HCT116 (cell line): ENCODE measurements at regions not wholly inside any gene's neighbourhood (a gene's known extent, or its start where the extent isn't known, plus 50 kb on each side); places are given as distances from the start of the nearest gene placed in this dataset.

Experiments used
- ATAC-seq: fragments of 200-7000 bp; cut with Tn5 transposase; 2 replicates; pipeline ENCODE4 v1.9.1; 2020; ENCODE audit warnings: mild to moderate bottlenecking, moderate library complexity
- BruUV-seq: library from RNA; stranded (reverse); fragments of 400-500 nt; replicated peaks from 2 replicates; lab custom pipeline; 2021; lab: Mats Ljungman, UMichigan
- CTCF ChIA-PET: fragments of 300-600 bp; sonication (Branson Sonifier 250); formaldehyde crosslinking; loops from one replicate; lab custom pipeline; 2021; ENCODE audit warnings: antibody characterized with exemption; lab: Charles Lee
- POLR2A ChIA-PET: fragments of 300-600, 350-600 bp; sonication (Branson Sonifier 250); formaldehyde crosslinking; loops from one replicate; lab custom pipeline; 2021; ENCODE audit warnings: antibody characterized with exemption; lab: Charles Lee
- RAD21 ChIA-PET, 2 experiments: fragments of 300-600 bp; sonication (Branson Sonifier 250); formaldehyde crosslinking; loops; one replicate each; lab custom pipeline; 2023; ENCODE audit warnings: low total read pairs in 2 of 2; ENCODE audit not compliant: uncharacterized antibody in 2 of 2, unreplicated experiment in 2 of 2, low non-redundant PET in 1 of 2; lab: Charles Lee
- DNase-seq: peaks from one replicate; pipeline ENCODE4 v3.0.0-alpha.2; 2010; ENCODE audit warnings: low read depth, low spot score
- H2AFZ ChIP-seq: fragments of 200-600 bp; shearing (Covaris generic), sonication (generic); 2 replicates; pipeline ENCODE4 v1.6.1; 2017; ENCODE audit warnings: low read depth, mixed run types, mixed read lengths, antibody characterized with exemption, low read length; ENCODE audit not compliant: poor library complexity, severe bottlenecking
- H3K27ac ChIP-seq: 2 replicates; pipeline ENCODE4 v1.5.1; 2012; ENCODE audit warnings: low read depth, low read length
- H3K27me3 ChIP-seq: fragments of 200-600 bp; sonication (generic); 2 replicates; pipeline ENCODE4 v1.6.1; 2016; ENCODE audit warnings: mixed run types, low read length, mixed read lengths; ENCODE audit not compliant: insufficient read depth
- H3K36me3 ChIP-seq, 2 experiments: fragments of 200-500 bp in 1 of 2; fragments of 200-600 bp in 1 of 2; sonication (Bioruptor generic) in 1 of 2; sonication (generic) in 1 of 2; 2 replicates each; pipeline versions ENCODE4 v1.5.1 to v1.6.1; 2014 to 2016; ENCODE audit warnings: low read length in 2 of 2, inconsistent platforms in 1 of 2, mixed read lengths in 1 of 2, mixed run types in 1 of 2; ENCODE audit not compliant: insufficient read depth in 2 of 2, control insufficient read depth in 1 of 2
- H3K4me1 ChIP-seq, 2 experiments: fragments of 200-600 bp in 1 of 2; sonication (generic) in 1 of 2; 2 replicates each; pipeline versions ENCODE4 v1.5.1 to v1.6.1; 2012 to 2017; ENCODE audit warnings: low read length in 2 of 2, inconsistent platforms in 1 of 2, mild to moderate bottlenecking in 1 of 2, mixed read lengths in 1 of 2, mixed run types in 1 of 2, moderate library complexity in 1 of 2; ENCODE audit not compliant: insufficient read depth in 2 of 2, control insufficient read depth in 1 of 2
- H3K4me2 ChIP-seq: fragments of 200-600 bp; sonication (generic); 2 replicates; pipeline ENCODE4 v1.6.1; 2017; ENCODE audit warnings: mixed run types, low read length, mixed read lengths
- H3K4me3 ChIP-seq, 2 experiments: fragments of 200-600 bp in 1 of 2; sonication (generic) in 1 of 2; replicated peaks in 1 of 2; 2 replicates each; pipeline ENCODE4 v1.5.1; 2011 to 2016; ENCODE audit warnings: low read length in 2 of 2, control low read depth in 1 of 2, low read depth in 1 of 2, mild to moderate bottlenecking in 1 of 2, mixed read lengths in 1 of 2, mixed run types in 1 of 2
- H3K79me2 ChIP-seq: fragments of 200-600 bp; sonication (generic); 2 replicates; pipeline ENCODE4 v1.6.1; 2017; ENCODE audit warnings: mild to moderate bottlenecking, mixed run types, low read length, moderate library complexity, mixed read lengths; ENCODE audit not compliant: insufficient read depth
- H3K9ac ChIP-seq: fragments of 200-600 bp; sonication (generic); 2 replicates; pipeline ENCODE4 v1.6.1; 2016; ENCODE audit warnings: low read length, mixed read lengths
- H3K9me2 ChIP-seq: fragments of 200-600 bp; sonication (generic), shearing (Covaris generic); 2 replicates; pipeline ENCODE4 v1.6.1; 2017; ENCODE audit warnings: mixed run types, mild to moderate bottlenecking, moderate library complexity; ENCODE audit not compliant: insufficient read depth
- H3K9me3 ChIP-seq, 2 experiments: fragments of 200-500 bp in 1 of 2; fragments of 200-600 bp in 1 of 2; sonication (Bioruptor generic) in 1 of 2; sonication (generic) in 1 of 2; 2 replicates each; pipeline ENCODE4 v1.6.1; 2014 to 2017; ENCODE audit warnings: low read length in 2 of 2, mixed read lengths in 2 of 2, inconsistent platforms in 1 of 2, low read depth in 1 of 2, mild to moderate bottlenecking in 1 of 2, mixed run types in 1 of 2, moderate library complexity in 1 of 2; ENCODE audit not compliant: control insufficient read depth in 1 of 2, insufficient read depth in 1 of 2
- H4K20me1 ChIP-seq: fragments of 200-600 bp; sonication (generic), shearing (Covaris generic); 2 replicates; pipeline ENCODE4 v1.6.1; 2017; ENCODE audit warnings: mixed run types, mild to moderate bottlenecking, moderate library complexity; ENCODE audit not compliant: insufficient read depth
- CEBPB ChIP-seq: IDR thresholded peaks from 2 replicates; pipeline ENCODE4 v1.6.1; 2012; ENCODE audit warnings: low read depth
- CTCF ChIP-seq, 3 experiments: fragments of 200-600 bp in 1 of 3; sonication (generic) in 1 of 3; IDR thresholded peaks in 2 of 3; conservative IDR thresholded peaks in 1 of 3; 2 replicates each; pipeline ENCODE4 v1.5.1; 2012 to 2017; ENCODE audit warnings: low read depth in 2 of 3, low read length in 2 of 3, antibody characterized with exemption in 1 of 3, borderline replicate concordance in 1 of 3, control low read depth in 1 of 3, mild to moderate bottlenecking in 1 of 3, mixed read lengths in 1 of 3, mixed run types in 1 of 3, moderate library complexity in 1 of 3; ENCODE audit not compliant: insufficient read depth in 1 of 3
- EGR1 ChIP-seq: IDR thresholded peaks from 2 replicates; pipeline ENCODE4 v1.6.1; 2012; ENCODE audit warnings: low read depth
- REST ChIP-seq: IDR thresholded peaks from 2 replicates; pipeline ENCODE4 v1.6.1; 2012; ENCODE audit warnings: low read depth
- intact Hi-C: fragments of 100-400 bp; cut with micrococcal nuclease; formaldehyde crosslinking; loops from 2 replicates; pipeline ENCODE4 v1.10.0; 2022

- DNase-seq (no peak), ATAC-seq (no peak)
- H3K27ac ChIP-seq = no peak overlapping the region
- ChIA-PET POLR2A (no interaction called here), CTCF (no interaction called here), RAD21 (no interaction called here)
- H3K4me1 ChIP-seq = no peaks in the 10 kb centered on the region
- no peaks in the 10 kb centered on the region for H3K79me2 ChIP-seq
- H4K20me1 ChIP-seq = no peaks in the 10 kb centered on the region
- no peaks in the 10 kb centered on the region for H3K36me3 ChIP-seq
- no peak for TF ChIP-seq CEBPB
- TF ChIP-seq CTCF (IDR thresholded peaks at IDR 0.05 in 2 of 3, conservative IDR thresholded peaks at IDR 0.05 in 1 of 3; ENCODE audit: borderline replicate concordance in 1 of 3, insufficient read depth in 1 of 3, low read depth in 2 of 3, low read length in 2 of 3) = no peak
- TF ChIP-seq EGR1 = no peak
- TF ChIP-seq REST = no peak
- no peaks in the 10 kb centered on the region for H3K9me2 ChIP-seq
- BruUV-seq = no TSS peak
- intact Hi-C loops = no loop called here
- H3K9ac ChIP-seq = no peak overlapping the region
- H3K4me3 ChIP-seq = no peak overlapping the region
- H3K9me3 ChIP-seq = no peaks in the 10 kb centered on the region
- H2AFZ ChIP-seq = no peak overlapping the region
- H3K27me3 ChIP-seq = no peaks in the 10 kb centered on the region
- H3K4me2 ChIP-seq = no peak overlapping the region
Measured at GRCh38 chr14:71463807-71464206, 468.4 kb upstream of the RGS6 start.
